Natural killer cell treated with Interleukin-12 subunit alpha and Interleukin-12 subunit beta and Interleukin-15 and Interleukin-18, amount 100 ng/mL, for 72 hours (primary cell): ENCODE measurements at regions not wholly inside any gene's neighbourhood (a gene's known extent, or its start where the extent isn't known, plus 50 kb on each side); places are given as distances from the start of the nearest gene placed in this dataset.

ENCODE experiments used
- ATAC-seq, 2 donors: fragments of 150-1000 bp; cut with Tn5 transposase in 1 of 2; sonication (Bioruptor Pico), chemical (Tn5 transposase) in 1 of 2; 2 replicates each; pipeline ENCODE4 v1.10.0; 2021
- DNase-seq: peaks from one replicate; pipeline ENCODE4 v3.0.0; 2022; ENCODE audit warnings: low spot score
- H3K27ac Mint-ChIP-seq, 2 donors: 1 replicate in 1 of 2; 2 replicates in 1 of 2; pipeline ENCODE4 v1.8.0; 2022; ENCODE audit warnings: mixed read lengths in 2 of 2, mild to moderate bottlenecking in 1 of 2, moderate library complexity in 1 of 2
- H3K27me3 Mint-ChIP-seq, 2 donors: 1 replicate in 1 of 2; 2 replicates in 1 of 2; pipeline ENCODE4 v1.8.0; 2022; ENCODE audit warnings: mixed read lengths in 2 of 2
- H3K36me3 Mint-ChIP-seq: one replicate; pipeline ENCODE4 v1.8.0; 2022; ENCODE audit warnings: mixed read lengths
- H3K4me1 Mint-ChIP-seq, 2 donors: 1 replicate in 1 of 2; 2 replicates in 1 of 2; pipeline ENCODE4 v1.8.0; 2022; ENCODE audit warnings: low read depth in 2 of 2, mixed read lengths in 2 of 2, mild to moderate bottlenecking in 1 of 2
- H3K4me3 Mint-ChIP-seq: one replicate; pipeline ENCODE4 v1.8.0; 2022; ENCODE audit warnings: mixed read lengths
- H3K9me3 Mint-ChIP-seq: 2 replicates; pipeline ENCODE4 v1.8.0; 2022; ENCODE audit warnings: mixed read lengths

DNA sequence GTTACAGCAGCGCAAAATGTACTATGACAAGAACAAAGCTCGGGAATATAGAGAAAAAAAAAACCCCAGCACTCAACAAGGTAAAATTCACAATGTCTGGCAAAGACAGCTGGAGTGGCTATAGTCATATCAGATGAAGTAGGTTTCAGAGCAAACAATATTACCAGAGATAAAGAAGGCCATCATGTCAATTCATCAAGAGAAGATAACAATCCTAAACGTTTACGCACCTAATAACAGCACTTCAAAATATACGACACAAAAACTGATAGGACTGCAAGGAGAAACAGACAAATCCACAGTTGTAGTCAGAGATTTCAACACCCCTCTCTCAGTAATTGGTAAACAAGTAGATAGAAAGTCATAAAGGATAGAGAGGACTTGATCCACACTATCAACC, 455.2 kb downstream of the PTPRU start:
- Mint-ChIP-seq H3K27me3 (peaks cover 20 to 30% of the 10 kb centered on the region in 2 donors), H3K27ac (no peak overlapping the region), H3K36me3 (no peaks in the 10 kb centered on the region), H3K4me1 (peaks cover 7 to 8% of the 10 kb centered on the region in 2 donors), H3K4me3 (no peak overlapping the region), H3K9me3 (no peaks in the 10 kb centered on the region)
- ATAC-seq, result no peak
- no peak for DNase-seq

DNA sequence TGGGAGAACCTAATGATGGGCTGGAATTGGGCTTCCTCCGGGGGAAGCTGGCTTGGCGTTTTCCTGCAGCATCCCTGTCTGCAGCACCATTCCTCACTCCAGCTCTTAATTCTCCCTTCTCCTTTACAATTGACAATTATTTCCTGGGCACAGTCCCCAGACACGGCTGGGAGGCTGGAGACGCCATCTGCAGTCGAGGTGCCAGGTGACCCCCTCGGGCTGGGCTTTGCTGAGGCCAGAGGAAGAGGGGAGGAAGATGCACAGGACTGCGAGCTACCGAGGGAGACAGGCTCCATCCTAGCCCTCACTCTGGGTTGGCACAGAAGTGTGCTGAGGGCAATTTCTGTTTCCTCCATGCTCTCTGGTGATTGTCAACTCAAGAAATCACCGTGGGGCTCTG, 453.8 kb downstream of the PTPRU start:
- DNase-seq, result peak; percentile 37
- Mint-ChIP-seq H3K4me3 (no peak overlapping the region), H3K36me3 (no peaks in the 10 kb centered on the region), H3K27me3 (peaks cover 21 to 30% of the 10 kb centered on the region in 2 donors), H3K4me1 (peaks cover 7 to 8% of the 10 kb centered on the region in 2 donors), H3K9me3 (no peaks in the 10 kb centered on the region), H3K27ac (no peak overlapping the region)
- ATAC-seq, result no peak

DNA sequence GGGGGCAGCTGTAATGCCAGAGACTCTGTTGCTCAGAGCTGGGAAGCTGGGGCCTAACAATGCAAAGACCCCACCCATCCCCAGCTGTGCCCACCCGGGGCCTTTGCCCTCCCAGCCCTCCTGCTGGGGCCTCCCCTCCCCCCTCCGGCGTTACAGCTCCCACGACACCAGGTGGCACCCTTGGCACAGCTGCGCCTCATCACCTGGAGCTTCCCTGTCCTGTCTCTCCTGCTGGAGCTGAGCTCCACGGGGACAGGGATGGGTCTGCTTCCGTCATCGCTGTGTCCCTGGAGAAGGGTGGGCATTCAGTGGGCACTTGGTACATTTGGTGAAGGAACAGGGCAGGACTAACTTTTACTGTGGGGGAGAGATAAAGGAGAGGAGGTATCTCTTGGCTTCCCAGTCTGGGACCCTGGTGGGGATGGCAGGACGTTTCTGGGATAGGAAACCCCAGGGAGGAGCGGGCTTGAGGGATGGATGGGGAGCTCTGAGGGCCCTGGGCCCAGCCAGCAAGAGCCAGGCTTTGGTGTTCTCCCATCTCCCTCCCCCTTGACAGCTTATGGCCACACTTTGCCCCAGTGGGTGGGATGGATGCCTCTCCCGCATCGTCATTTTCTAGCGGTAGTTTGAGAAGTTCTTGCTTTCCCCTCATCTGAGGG, 453.2 kb downstream of the PTPRU start:
- DNase-seq, result peak; percentile 58
- Mint-ChIP-seq H3K27me3 (peaks cover 21 to 30% of the 10 kb centered on the region in 2 donors), H3K4me1 (peaks cover 7 to 8% of the 10 kb centered on the region in 2 donors), H3K4me3 (no peak overlapping the region), H3K27ac (peak overlapping the region in 1 of 2 donors; percentile 59), H3K36me3 (no peaks in the 10 kb centered on the region), H3K9me3 (no peaks in the 10 kb centered on the region)
- ATAC-seq, result no peak

DNA sequence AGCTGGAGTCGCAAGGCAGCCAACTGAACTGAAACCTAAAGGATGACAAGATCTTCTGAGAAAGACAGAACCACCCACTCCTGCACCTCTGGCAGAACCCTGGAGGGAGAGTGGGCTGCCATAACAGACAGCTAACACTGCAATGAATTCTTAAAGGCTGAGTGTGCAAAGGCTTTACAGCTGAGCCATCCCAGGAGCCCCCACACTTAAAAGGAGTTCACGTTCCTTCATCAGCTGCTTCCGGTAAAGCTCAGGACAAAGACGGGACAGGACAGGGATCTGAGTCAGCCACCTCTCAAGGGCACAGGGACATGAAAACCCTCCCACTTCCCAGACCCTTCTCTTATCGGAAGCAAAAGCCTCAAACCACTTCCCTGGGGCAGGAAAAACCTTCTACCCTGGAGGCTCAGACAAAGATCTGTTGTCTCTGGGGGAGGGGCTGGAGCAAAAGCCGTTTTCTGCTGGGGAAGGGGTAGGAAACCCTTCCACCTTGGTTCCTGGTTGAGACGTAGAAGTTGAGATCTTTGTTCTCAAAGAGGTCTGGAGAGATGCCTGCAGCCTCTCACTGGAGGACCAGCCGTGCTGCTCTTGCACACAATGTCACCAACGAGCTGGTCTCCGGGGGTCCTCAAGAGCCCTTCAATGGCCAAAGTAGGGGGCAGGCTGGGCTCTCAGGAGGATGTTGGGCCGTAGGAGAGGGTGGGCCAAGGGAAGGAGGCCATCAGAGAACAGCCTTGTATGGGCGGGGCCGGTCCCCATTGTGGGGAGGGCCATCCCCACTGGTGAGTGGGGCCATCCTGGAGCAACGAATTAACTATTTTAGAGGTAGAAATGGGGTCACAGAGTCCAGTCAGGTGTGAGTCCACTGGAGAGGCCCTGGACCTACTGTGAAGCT, 452.4 kb downstream of the PTPRU start:
- no peaks in the 10 kb centered on the region for H3K36me3 Mint-ChIP-seq
- peaks cover 7 to 8% of the 10 kb centered on the region in 2 donors for H3K4me1 Mint-ChIP-seq
- DNase-seq (peak; percentile 34), ATAC-seq (peak; percentile 44 to 61)
- H3K9me3 Mint-ChIP-seq, result no peaks in the 10 kb centered on the region
- H3K4me3 Mint-ChIP-seq, result peak overlapping the region; percentile 18
- peak overlapping the region; percentile 59 to 65 for H3K27ac Mint-ChIP-seq
- H3K27me3 Mint-ChIP-seq, result peaks cover 21 to 27% of the 10 kb centered on the region in 2 donors

DNA sequence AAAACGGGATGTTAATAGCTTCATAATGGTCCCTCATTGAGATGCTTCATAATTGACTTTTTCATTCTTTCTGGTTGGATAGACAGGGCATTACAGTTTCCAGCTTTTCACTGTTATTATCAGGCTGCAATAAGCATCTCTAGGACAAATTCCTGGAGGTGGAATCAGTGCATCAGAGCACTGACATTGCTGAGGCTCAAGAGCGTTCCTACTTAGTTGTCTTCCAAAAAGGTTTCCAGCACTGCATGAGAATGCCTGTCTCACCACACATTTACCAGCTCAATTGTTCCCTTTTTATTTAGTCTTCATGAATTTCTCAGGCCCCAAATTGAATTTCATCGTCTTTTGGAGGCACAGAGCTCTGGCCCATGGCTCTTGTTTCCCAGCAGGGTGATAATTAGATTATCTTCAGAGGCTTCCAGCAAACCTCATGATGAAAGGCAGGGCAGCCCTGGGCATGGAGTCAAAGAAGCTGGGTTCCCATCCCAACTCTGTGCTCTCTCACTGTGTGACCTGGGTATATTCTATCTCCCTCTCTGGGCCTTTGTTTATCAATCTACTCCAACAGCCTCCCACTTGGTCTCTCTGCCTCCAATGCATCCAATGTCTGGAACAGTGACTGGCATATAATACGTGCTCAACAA, 451.4 kb downstream of the PTPRU start:
- Mint-ChIP-seq H3K27me3 (peaks cover 17 to 21% of the 10 kb centered on the region in 2 donors), H3K36me3 (no peaks in the 10 kb centered on the region), H3K4me3 (peak overlapping the region; percentile 18), H3K9me3 (no peaks in the 10 kb centered on the region), H3K27ac (peak overlapping the region; percentile 59 to 65), H3K4me1 (peaks cover 7 to 8% of the 10 kb centered on the region in 2 donors)
- peak; percentile 44 for DNase-seq
- ATAC-seq, result no peak

DNA sequence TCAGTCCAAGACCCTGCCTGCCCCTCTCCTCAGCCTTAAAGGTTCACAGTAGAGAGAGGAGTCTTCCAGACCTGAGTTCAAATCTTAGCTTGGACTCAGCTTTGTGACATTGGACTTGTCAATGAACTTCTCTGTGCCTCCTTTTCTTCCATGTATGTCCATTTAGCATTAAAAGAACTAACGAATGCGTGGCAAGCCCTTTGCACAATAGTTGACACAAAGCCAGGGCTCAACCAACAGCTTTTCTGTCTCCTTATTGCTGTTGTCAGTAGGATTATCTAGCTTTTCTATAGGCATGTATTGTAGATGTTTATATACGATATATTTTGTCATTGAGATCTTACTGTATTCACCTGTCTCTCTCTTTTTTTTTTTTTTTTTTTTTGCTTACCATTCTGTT, 450.8 kb downstream of the PTPRU start:
- Mint-ChIP-seq H3K4me1 (peaks cover 7 to 8% of the 10 kb centered on the region in 2 donors), H3K36me3 (no peaks in the 10 kb centered on the region), H3K9me3 (no peaks in the 10 kb centered on the region), H3K4me3 (no peak overlapping the region), H3K27ac (no peak overlapping the region), H3K27me3 (peaks cover 16 to 19% of the 10 kb centered on the region in 2 donors)
- no peak for ATAC-seq
- DNase-seq, result no peak

DNA sequence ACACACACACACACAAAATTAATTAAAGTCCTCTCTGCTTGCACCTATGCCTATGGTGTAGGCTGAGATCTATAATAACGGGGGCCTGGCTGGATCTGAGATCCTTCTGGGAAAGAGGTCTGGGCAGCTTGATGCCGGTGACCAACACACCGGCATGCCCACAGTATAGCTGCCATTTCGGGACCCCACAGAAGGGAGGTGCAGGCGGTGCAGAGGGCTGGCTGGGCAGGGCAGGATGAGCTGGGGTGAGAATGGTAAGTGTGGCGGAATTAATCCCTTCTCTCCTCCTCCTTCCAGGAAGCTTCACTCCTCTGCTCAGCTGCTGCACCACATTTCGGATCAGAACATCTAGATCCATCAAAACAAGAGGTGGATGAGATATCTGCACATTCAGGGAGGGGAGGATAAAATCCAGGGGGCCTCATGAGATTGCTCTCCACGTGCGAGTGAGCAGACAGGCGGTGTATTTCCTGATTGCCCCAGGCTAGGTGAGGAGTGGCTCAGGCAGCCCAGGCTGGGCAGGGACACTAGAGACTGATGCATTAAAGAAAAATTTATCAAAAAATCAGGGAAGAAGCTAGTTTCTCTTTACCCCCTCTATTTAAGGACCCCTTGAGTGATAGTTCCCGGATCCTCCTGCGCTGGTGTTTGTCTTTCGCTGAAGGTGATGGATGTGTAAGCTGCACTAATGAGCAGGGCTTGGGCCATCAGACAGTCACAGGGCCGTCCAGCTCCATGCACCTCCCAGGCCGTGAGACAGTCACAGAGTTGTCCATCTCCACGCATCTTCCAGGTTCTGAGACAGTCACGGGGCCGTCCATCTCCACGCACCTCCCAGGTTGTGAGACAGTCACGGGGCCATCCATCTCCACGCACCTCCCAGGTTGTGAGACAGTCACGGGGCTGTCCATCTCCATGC, 449.9 kb downstream of the PTPRU start:
- ATAC-seq, result no peak
- peaks cover 9 to 18% of the 10 kb centered on the region in 2 donors for H3K27me3 Mint-ChIP-seq
- peak overlapping the region in 1 of 2 donors; percentile 46 for H3K27ac Mint-ChIP-seq
- peaks cover 7 to 8% of the 10 kb centered on the region in 2 donors for H3K4me1 Mint-ChIP-seq
- no peaks in the 10 kb centered on the region for H3K36me3 Mint-ChIP-seq
- H3K4me3 Mint-ChIP-seq, result no peak overlapping the region
- H3K9me3 Mint-ChIP-seq, result no peaks in the 10 kb centered on the region
- DNase-seq, result peak; percentile 49

DNA sequence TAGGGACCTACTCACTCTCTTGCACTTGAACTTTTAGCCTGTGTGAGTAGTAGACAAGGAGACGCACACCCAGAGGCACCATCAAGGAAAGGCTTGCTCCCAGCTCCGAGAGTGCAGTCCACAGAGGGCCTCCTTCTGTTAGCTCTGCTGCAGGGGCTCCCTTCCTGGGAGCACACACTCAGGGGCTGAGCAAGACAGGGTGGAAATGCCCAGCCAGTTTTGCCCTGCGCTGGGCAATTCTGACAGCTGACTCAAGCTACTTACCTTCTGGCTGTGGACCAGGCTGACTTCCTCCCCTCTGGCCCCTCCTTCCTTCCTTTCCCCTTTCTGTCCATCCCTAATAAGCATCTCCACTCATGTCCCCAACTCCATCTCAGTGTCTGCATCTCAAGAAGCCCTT, 449.1 kb downstream of the PTPRU start:
- Mint-ChIP-seq H3K4me1 (peaks cover 7 to 8% of the 10 kb centered on the region in 2 donors), H3K4me3 (no peak overlapping the region), H3K36me3 (no peaks in the 10 kb centered on the region), H3K9me3 (no peaks in the 10 kb centered on the region), H3K27ac (no peak overlapping the region), H3K27me3 (peaks cover 2 to 14% of the 10 kb centered on the region in 2 donors)
- ATAC-seq, result no peak
- DNase-seq, result peak; percentile 45

DNA sequence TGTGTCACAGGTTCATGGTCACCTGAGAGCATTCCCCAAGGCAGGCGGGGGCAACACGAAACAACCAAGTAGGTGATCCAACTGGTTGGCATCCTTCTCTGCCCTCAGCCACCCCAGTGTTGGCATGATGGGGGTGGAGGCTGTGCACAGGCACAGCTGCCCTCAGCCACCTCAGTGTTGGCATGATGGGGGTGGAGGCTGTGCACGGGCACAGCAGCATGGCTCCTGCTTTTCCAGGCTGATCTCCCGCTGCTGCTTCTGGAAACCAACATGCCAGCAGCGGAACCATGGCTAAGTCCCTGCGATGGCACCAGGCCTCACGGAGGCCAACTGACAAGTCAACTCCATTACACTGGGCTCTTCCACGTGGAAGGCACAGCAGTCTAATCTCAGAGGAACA, 447.8 kb downstream of the PTPRU start:
- Mint-ChIP-seq H3K4me1 (peaks cover 7 to 8% of the 10 kb centered on the region in 2 donors), H3K4me3 (no peak overlapping the region), H3K27me3 (peaks cover 0 to 14% of the 10 kb centered on the region in 2 donors), H3K36me3 (no peaks in the 10 kb centered on the region), H3K27ac (no peak overlapping the region), H3K9me3 (no peaks in the 10 kb centered on the region)
- DNase-seq (peak; percentile 32), ATAC-seq (no peak)

DNA sequence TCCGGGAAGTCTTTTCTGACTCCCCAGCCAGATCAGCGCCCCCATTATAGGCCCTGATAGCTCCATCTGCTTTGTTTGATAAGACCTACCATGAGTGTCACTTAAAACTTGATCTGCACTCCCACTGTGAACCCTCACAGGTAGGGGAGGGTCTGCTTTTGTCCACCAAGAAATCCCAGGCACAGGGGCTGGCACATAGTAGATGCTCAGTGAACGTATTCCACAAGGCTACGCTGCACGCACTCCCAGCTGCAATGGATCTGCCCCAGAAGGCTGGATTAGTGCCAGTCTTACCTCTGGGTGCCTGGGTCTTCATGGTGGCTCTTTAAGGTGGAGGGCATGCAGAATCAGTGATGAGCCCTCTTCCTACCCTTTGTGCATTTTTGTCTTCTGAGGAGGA, 447.1 kb downstream of the PTPRU start:
- ATAC-seq, result no peak

DNA sequence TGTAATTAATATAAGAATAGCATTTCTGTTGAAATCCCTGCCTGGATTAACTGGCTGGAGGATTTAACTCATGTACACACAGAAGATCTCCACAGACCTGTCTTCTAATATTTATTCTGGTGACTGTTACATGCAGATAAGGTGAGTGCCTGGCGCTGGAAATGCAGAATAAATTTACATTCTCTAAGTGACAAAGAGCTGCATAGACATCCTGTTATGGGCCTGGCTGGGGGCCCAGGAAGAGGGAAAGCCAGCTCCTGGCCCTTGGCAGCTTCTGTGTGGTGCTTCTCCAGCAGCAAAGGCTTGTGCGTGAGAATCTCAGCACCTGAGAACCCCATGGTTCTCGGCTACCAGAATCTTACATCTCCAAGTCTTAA, 446.6 kb downstream of the PTPRU start:
- H3K4me1 Mint-ChIP-seq, result peaks cover 3% of the 10 kb centered on the region in 2 donors
- DNase-seq (no peak), ATAC-seq (no peak)
- H3K36me3 Mint-ChIP-seq, result no peaks in the 10 kb centered on the region
- no peak overlapping the region for H3K27ac Mint-ChIP-seq
- H3K27me3 Mint-ChIP-seq, result peaks cover 0 to 10% of the 10 kb centered on the region in 2 donors
- no peak overlapping the region for H3K4me3 Mint-ChIP-seq
- no peaks in the 10 kb centered on the region for H3K9me3 Mint-ChIP-seq

More for the DNA sequence above, 447.1 kb downstream of the PTPRU start:
- no peak for DNase-seq
- Mint-ChIP-seq H3K27ac (no peak overlapping the region), H3K4me3 (no peak overlapping the region), H3K36me3 (no peaks in the 10 kb centered on the region), H3K4me1 (peaks cover 7 to 8% of the 10 kb centered on the region in 2 donors), H3K9me3 (no peaks in the 10 kb centered on the region), H3K27me3 (peaks cover 0 to 14% of the 10 kb centered on the region in 2 donors)

DNA sequence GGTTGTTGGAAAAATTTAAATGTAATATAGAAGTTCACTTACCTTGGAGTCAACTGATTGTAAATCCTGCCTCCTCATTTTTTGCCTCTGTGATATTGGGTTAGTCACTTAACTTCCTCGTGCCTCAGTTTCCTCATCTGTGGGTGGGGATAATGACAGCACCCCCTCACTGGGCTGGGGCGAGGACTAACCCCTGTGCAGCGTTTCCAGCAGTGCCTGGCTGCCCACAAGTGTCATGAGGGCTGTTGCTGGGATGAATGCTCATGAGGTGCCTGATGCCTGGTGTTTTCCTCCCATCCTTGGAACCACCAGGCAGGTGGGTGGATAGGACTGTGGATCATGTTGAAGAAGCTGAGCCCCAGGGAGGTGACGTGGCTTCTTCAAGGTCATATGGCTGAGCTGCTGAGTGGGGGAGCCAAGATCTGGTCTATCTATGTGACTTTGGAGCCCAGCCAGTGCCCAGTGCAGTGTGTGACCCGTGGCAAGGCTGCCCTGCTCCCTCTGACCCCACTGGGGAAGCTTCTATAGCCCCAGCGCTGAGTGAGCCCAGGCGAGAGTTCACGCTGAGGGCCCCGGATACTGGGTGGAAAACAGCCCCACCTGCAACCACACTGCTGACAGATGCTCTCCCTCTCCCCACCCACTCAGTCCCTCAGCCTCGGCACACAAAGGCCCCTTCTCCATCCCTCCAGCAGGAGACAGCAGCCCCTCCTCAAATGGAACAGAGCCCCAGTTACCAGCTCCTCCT, 446.0 kb downstream of the PTPRU start:
- Mint-ChIP-seq H3K4me1 (peaks cover 0 to 2% of the 10 kb centered on the region in 2 donors), H3K4me3 (no peak overlapping the region), H3K27ac (no peak overlapping the region), H3K9me3 (no peaks in the 10 kb centered on the region), H3K27me3 (peaks cover 0 to 7% of the 10 kb centered on the region in 2 donors), H3K36me3 (no peaks in the 10 kb centered on the region)
- peak; percentile 53 for DNase-seq
- ATAC-seq, result no peak
